GM20431 (cell line): ENCODE measurements at regions not wholly inside any gene's neighbourhood (a gene's known extent, or its start where the extent isn't known, plus 50 kb on each side); places are given as distances from the start of the nearest gene placed in this dataset.
"Not testable (repeated sequence)": the region's sequence is repeated elsewhere in the genome, so short reads cannot be mapped to it uniquely, and the experiment has no call there.

Experiments
- in situ Hi-C: fragments of 300-500 bp; cut with MseI, MboI; formaldehyde crosslinking; loops from one replicate; pipeline ENCODE4 v1.15.0; 2020; ENCODE audit warnings: low sequenced_read_pairs; ENCODE audit not compliant: unreplicated experiment

- in situ Hi-C loops: no loop called here
Observed at GRCh38 chr1:96492236-96492635, 229.3 kb upstream of the PTBP2 start.

- in situ Hi-C loops: no loop called here
Observed at GRCh38 chr1:96498744-96499340, 222.7 kb upstream of the PTBP2 start.

- in situ Hi-C loops: no loop called here
Observed at GRCh38 chr1:96508233-96508632, 213.4 kb upstream of the PTBP2 start.

- in situ Hi-C loops: no loop called here
Observed at GRCh38 chr1:96509339-96509738, 212.2 kb upstream of the PTBP2 start.

GRCh38 chr1:96509951-96510350 is 211.6 kb upstream of the PTBP2 start:
- in situ Hi-C loops: no loop called here

GRCh38 chr1:96510391-96510790 is 211.2 kb upstream of the PTBP2 start:
- in situ Hi-C loops: no loop called here

- in situ Hi-C loops: no loop called here
Observed at GRCh38 chr1:96510911-96511310, 210.7 kb upstream of the PTBP2 start.

GRCh38 chr1:96513136-96513535 is 208.4 kb upstream of the PTBP2 start:
- in situ Hi-C loops: no loop called here

GRCh38 chr1:96515430-96515829 is 206.2 kb upstream of the PTBP2 start:
- in situ Hi-C loops: no loop called here

GRCh38 chr1:96515925-96516324 is 205.7 kb upstream of the PTBP2 start:
- in situ Hi-C loops: no loop called here

GRCh38 chr1:96519851-96520578 is 201.6 kb upstream of the PTBP2 start:
- in situ Hi-C loops: no loop called here

- in situ Hi-C loops: no loop called here
Observed at GRCh38 chr1:96520579-96520947, 201.0 kb upstream of the PTBP2 start.

GRCh38 chr1:96521010-96521409 is 200.6 kb upstream of the PTBP2 start:
- in situ Hi-C loops: no loop called here

GRCh38 chr1:96521994-96522760 is 199.4 kb upstream of the PTBP2 start:
- in situ Hi-C loops: no loop called here

- in situ Hi-C loops: no loop called here
Observed at GRCh38 chr1:96522927-96523326, 198.7 kb upstream of the PTBP2 start.

- in situ Hi-C loops: no loop called here
Observed at GRCh38 chr1:96524100-96524499, 197.5 kb upstream of the PTBP2 start.

GRCh38 chr1:96525657-96526557 is 195.7 kb upstream of the PTBP2 start:
- in situ Hi-C loops: no loop called here

- in situ Hi-C loops: not testable (repeated sequence)
Observed at GRCh38 chr1:96528672-96529071, 192.9 kb upstream of the PTBP2 start.

GRCh38 chr1:96533820-96534219 is 187.8 kb upstream of the PTBP2 start:
- in situ Hi-C loops: no loop called here

GRCh38 chr1:96536581-96536980 is 185.0 kb upstream of the PTBP2 start:
- in situ Hi-C loops: no loop called here
